H1 (cell line): ENCODE measurements at regions not wholly inside any gene's neighbourhood (a gene's known extent, or its start where the extent isn't known, plus 50 kb on each side); places are given as distances from the start of the nearest gene placed in this dataset.

ENCODE experiments used
- BCL11A ChIP-seq, 2 experiments: IDR thresholded peaks; one replicate each; pipeline ENCODE4 v1.6.1; 2011; ENCODE audit warnings: low read depth in 2 of 2, low read length in 2 of 2, mild to moderate bottlenecking in 2 of 2
- CREB1 ChIP-seq: IDR thresholded peaks from 2 replicates; pipeline ENCODE4 v1.6.1; 2012; ENCODE audit warnings: inconsistent platforms
- FOSL1 ChIP-seq: IDR thresholded peaks from 2 replicates; pipeline ENCODE4 v1.6.1; 2011; ENCODE audit warnings: mild to moderate bottlenecking, low read depth, low read length, moderate library complexity; ENCODE audit not compliant: insufficient read depth
- GTF2F1 ChIP-seq: IDR thresholded peaks from 2 replicates; pipeline ENCODE4 v1.6.1; 2012; ENCODE audit warnings: low read depth, low read length, improper control_type of control experiment, borderline replicate concordance
- POLR2A ChIP-seq, 2 experiments: IDR thresholded peaks; 1 replicate in 1 of 2; 2 replicates in 1 of 2; pipeline ENCODE4 v1.6.1; 2011; ENCODE audit warnings: low read depth in 2 of 2, low read length in 2 of 2, mild to moderate bottlenecking in 2 of 2; ENCODE audit errors: control extremely low read depth in 1 of 2
- SP1 ChIP-seq: IDR thresholded peaks from 2 replicates; pipeline ENCODE4 v1.6.1; 2011; ENCODE audit warnings: low read depth, low read length
- TF ChIP-seq, protein P1 (sequence below): IDR thresholded peaks from 2 replicates; pipeline ENCODE4 v1.6.1; 2011; ENCODE audit warnings: low read length, improper control_type of control experiment
- TF ChIP-seq, protein P2 (sequence below), 3 experiments: IDR thresholded peaks; 1 replicate in 2 of 3; 2 replicates in 1 of 3; pipeline versions ENCODE4 v1.5.1 to v1.6.1; 2011; ENCODE audit warnings: low read length in 3 of 3, mild to moderate bottlenecking in 3 of 3, inconsistent platforms in 2 of 3, low read depth in 1 of 3, moderate library complexity in 1 of 3; ENCODE audit not compliant: insufficient read depth in 1 of 3; ENCODE audit errors: control extremely low read depth in 1 of 3
- TF ChIP-seq, protein P3 (sequence below): IDR thresholded peaks from 2 replicates; pipeline ENCODE4 v1.6.1; 2012; ENCODE audit warnings: inconsistent platforms

DNA sequence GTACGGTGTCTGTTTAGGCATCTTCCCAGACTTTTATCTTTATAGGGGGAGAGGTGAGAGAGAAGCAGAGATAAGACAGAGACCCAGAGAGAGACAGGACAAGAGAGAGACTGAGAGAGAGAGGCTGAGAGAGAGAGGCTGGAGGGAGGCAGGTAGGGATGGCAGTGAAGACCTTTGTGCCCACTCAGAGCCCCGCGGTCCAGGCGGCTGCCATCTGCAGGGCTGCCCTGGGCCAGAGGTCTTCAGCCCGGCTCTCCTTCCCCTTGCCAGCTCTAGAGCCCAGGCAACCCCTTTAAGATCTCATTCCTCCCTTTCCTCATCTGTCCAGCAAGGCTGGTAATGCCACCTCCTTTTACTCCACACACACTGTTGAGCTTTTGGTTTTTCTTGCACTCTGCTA lies 610.0 kb downstream of the GALR1 start:
- TF ChIP-seq, protein P1, sequence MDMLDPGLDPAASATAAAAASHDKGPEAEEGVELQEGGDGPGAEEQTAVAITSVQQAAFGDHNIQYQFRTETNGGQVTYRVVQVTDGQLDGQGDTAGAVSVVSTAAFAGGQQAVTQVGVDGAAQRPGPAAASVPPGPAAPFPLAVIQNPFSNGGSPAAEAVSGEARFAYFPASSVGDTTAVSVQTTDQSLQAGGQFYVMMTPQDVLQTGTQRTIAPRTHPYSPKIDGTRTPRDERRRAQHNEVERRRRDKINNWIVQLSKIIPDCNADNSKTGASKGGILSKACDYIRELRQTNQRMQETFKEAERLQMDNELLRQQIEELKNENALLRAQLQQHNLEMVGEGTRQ = no peak
- TF ChIP-seq SP1 (no peak), BCL11A (IDR thresholded peaks at IDR 0.05; ENCODE audit: low read depth in 2 of 2, low read length in 2 of 2) (no peak), POLR2A (IDR thresholded peaks at IDR 0.05; ENCODE audit: control extremely low read depth in 1 of 2, low read depth in 2 of 2, low read length in 2 of 2) (no peak), CREB1 (no peak), FOSL1 (no peak), GTF2F1 (no peak)
- TF ChIP-seq, protein P2, sequence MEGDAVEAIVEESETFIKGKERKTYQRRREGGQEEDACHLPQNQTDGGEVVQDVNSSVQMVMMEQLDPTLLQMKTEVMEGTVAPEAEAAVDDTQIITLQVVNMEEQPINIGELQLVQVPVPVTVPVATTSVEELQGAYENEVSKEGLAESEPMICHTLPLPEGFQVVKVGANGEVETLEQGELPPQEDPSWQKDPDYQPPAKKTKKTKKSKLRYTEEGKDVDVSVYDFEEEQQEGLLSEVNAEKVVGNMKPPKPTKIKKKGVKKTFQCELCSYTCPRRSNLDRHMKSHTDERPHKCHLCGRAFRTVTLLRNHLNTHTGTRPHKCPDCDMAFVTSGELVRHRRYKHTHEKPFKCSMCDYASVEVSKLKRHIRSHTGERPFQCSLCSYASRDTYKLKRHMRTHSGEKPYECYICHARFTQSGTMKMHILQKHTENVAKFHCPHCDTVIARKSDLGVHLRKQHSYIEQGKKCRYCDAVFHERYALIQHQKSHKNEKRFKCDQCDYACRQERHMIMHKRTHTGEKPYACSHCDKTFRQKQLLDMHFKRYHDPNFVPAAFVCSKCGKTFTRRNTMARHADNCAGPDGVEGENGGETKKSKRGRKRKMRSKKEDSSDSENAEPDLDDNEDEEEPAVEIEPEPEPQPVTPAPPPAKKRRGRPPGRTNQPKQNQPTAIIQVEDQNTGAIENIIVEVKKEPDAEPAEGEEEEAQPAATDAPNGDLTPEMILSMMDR (IDR thresholded peaks at IDR 0.05; ENCODE audit: control extremely low read depth in 1 of 3, insufficient read depth in 1 of 3, low read depth in 1 of 3, low read length in 3 of 3) = no peak
- TF ChIP-seq, protein P3, sequence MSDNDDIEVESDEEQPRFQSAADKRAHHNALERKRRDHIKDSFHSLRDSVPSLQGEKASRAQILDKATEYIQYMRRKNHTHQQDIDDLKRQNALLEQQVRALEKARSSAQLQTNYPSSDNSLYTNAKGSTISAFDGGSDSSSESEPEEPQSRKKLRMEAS = no peak
